AG09319 (cell line): ENCODE measurements at regions not wholly inside any gene's neighbourhood (a gene's known extent, or its start where the extent isn't known, plus 50 kb on each side); places are given as distances from the start of the nearest gene placed in this dataset.

Experiments used
- DNase-seq: peaks from one replicate; pipeline ENCODE4 v3.0.0-alpha.2; 2010; ENCODE audit warnings: low read depth; ENCODE audit errors: extremely low read depth
- TF ChIP-seq, protein P1 (sequence below): IDR thresholded peaks from 2 replicates; pipeline ENCODE4 v1.5.1; 2011; ENCODE audit warnings: low read depth, mild to moderate bottlenecking, inconsistent platforms, low read length, moderate library complexity

DNA sequence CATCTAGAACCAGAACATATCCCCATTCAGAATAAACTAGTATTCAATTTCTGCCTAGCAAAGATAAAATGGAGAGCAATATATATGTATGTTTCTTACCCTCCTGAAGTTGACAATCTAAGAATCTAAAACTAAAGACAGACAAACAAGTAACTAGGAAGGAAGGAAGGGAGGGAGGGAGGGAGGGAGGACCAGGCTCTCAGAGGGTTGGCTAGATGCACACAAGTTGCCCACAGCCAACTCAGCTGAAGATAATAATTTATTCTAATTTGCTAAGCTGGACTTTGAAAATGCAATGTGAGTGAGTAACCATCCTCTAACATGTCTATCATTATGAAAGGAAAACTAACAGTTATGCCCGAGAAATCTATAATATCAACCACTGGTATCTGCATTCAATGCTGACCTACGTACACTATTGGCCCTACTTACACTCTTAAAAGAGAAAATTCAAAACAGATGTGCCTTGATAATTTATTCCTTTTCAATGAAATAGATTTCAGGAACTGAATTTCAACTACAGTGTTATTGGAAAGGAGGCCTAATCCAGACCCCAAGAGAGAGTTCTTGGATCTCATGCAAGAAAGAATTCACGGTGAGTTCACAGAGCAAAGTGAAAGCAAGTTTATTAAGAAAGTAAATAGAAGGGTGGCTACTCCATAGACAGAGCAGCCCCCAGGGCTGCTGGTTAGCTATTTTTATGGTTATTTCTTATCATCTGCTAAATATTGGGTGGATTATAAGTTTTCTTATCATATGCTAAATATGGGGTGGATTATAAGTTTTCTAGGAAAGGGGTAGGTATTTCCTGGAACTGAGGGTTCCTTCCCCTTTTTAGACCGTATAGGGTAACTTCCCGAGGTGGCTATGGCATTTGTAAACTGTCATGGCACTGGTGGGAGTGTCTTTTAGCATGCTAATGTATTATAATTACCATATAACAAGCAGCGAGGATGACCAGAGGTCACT, 288.5 kb upstream of the SLC39A10 start:
- TF ChIP-seq, protein P1, sequence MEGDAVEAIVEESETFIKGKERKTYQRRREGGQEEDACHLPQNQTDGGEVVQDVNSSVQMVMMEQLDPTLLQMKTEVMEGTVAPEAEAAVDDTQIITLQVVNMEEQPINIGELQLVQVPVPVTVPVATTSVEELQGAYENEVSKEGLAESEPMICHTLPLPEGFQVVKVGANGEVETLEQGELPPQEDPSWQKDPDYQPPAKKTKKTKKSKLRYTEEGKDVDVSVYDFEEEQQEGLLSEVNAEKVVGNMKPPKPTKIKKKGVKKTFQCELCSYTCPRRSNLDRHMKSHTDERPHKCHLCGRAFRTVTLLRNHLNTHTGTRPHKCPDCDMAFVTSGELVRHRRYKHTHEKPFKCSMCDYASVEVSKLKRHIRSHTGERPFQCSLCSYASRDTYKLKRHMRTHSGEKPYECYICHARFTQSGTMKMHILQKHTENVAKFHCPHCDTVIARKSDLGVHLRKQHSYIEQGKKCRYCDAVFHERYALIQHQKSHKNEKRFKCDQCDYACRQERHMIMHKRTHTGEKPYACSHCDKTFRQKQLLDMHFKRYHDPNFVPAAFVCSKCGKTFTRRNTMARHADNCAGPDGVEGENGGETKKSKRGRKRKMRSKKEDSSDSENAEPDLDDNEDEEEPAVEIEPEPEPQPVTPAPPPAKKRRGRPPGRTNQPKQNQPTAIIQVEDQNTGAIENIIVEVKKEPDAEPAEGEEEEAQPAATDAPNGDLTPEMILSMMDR = no peak

DNA sequence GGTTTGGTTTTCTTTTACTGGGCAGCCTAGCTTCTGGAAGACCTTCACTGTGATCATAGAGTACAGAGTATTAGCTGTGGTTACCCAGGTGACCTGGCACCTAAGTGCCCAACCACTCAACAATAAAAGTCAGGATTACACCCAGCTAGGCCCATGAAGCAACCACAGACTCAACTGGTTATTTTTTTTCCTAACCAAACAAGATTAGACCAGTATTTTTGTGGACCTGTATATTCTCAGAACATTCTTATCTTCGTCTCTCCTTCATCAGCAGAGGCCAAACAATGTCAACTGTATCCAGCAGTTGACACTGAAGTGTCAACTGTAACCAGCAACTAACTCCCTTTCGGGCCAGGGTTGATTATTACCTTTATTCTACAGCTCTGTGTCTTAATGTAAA, 289.2 kb upstream of the SLC39A10 start:
- TF ChIP-seq, protein P1 = no peak
- no peak for DNase-seq

More for the DNA sequence above, 288.5 kb upstream of the SLC39A10 start:
- no peak for DNase-seq

DNA sequence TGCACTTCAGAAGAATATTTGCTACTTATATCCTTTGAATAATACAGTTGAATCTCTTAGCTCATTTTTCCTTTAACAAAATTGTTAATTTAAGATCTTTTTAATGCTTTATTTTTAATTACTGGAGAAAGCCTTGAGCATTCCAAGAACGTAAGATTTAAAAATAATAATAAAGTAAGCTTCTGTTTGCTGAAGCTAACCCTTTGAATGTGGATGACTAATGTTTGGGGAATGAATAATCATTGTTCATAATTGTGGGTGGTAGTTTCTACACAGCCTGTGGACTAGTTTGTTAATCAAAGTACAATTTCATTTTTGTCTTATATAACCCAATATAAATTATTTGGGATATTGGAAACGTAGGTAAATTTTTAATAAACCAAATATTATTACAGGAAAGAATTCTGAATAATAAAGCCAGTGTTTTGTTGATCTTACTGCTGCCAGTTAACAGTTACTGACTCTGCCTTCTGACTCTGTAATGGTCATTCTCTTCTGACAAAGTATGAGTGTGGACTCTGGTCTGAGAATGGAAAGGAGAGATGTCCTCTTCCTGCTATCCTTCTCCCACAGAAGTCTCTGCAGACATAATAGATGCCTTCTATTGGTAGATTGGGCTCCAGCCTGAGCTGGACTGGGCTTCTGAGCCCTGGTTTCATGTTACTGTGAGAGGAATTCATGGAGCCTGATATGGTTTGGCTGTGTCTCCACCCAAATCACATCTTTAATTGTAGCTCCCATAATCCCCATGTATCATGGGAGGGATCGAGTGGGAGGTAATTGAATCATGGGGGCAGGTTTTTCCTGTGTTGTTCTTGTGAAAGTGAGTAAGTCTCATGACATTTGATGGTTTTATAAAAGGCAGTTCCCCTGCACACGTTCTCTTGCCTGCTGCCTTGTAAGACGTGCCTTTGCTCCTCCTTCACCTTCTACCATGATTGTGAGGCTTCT, 292.7 kb upstream of the SLC39A10 start:
- no peak for DNase-seq
- TF ChIP-seq, protein P1 = no peak

DNA sequence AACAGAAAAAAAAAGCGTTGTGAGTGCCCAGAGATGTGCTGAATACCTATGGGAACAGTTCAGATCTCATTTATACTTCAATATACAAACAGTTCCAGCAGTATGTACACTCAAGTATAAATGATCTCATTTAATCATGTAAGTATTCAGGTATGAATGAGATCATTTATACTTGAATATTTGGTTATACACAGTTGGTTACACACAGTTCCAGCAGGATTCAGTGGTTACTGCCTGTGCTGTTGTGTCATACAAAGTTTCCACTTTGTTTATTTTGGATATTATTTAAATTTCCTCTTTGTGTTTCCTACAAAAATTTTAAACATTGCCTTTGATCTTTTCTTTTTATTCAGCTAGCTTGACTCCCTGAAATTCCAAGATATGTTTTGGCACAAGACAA, 293.5 kb upstream of the SLC39A10 start:
- TF ChIP-seq, protein P1 = no peak
- no peak for DNase-seq

DNA sequence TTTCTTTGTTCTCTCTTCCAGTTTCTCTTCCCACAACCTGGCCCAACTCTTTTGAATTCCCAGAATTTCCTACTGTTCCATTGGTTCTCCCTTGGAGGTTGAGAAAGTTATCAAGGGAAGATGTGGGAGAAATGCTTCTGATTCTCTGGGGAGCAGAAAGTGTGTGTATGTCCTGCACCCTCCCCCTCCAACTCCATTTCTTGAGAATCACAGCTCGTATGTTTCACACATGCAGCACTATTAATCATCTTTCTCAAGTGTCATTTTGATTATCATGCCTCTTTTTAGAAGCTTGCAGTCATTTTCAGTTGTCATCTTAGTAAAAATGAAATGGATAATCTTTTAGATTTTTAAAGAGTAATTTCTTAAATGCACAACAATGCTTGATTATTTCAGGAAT, 296.8 kb upstream of the SLC39A10 start:
- TF ChIP-seq, protein P1 = no peak
- no peak for DNase-seq

DNA sequence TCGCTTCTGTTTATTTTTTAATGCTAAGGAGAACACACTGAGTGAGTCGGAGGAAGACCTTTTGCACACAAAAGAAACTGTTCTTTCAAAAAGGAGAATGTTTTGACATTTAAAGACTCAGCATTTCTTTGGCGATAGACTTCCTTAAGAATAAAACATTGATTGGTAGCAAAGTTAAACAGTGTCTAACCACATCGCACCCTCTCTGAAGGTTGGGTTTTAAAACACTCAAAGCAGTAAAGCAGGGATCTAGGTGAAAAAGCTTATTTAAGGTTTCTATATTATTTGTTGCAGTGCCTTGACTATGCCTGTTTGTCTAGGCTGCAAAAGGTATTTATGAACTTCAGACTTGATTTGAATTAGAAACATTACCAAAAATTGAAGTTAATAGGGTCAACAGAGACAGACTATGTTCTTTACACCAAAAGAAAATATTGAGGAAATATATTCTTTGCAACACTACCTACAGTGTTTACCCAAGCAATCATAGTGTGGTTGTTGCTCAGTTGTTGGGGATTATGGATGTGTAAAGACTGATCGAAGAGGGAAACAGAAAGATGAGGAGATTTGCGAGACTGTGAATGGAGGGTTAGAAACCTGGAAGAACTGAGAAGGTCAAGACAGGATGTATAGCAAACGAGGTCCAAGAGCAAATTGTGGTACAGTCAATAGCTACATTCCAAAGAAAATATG, 297.8 kb upstream of the SLC39A10 start:
- DNase-seq = no peak
- TF ChIP-seq, protein P1 = no peak
